Testis (tissue), 2 donors: ENCODE measurements at regions not wholly inside any gene's neighbourhood (a gene's known extent, or its start where the extent isn't known, plus 50 kb on each side); places are given as distances from the start of the nearest gene placed in this dataset.

Experiments
- DNase-seq: peaks from one replicate; pipeline ENCODE4 v3.0.0-alpha.2; 2019
- H3K27ac ChIP-seq, 2 donors: fragments of 200-600 bp; sonication (generic); one replicate each; pipeline ENCODE4 v1.5.1; 2019
- H3K27me3 ChIP-seq: fragments of 200-600 bp; sonication (generic); one replicate; pipeline ENCODE4 v1.5.1; 2019
- H3K36me3 ChIP-seq: fragments of 200-600 bp; sonication (generic); one replicate; pipeline ENCODE4 v1.5.1; 2017; ENCODE audit warnings: low read depth; ENCODE audit errors: missing control alignments
- H3K4me1 ChIP-seq: fragments of 200-600 bp; sonication (generic); one replicate; pipeline ENCODE4 v1.5.1; 2019
- H3K4me3 ChIP-seq, 2 donors: fragments of 200-600 bp; sonication (generic); one replicate each; pipeline ENCODE4 v1.5.1; 2017 to 2019
- H3K9me3 ChIP-seq: fragments of 200-600 bp; sonication (generic); one replicate; pipeline ENCODE4 v1.5.1; 2017
- CTCF ChIP-seq, 3 experiments: fragments of 450-650 bp in 2 of 3; fragments of 200-600 bp in 1 of 3; sonication (generic) in 1 of 3; IDR thresholded peaks; one replicate each; pipeline ENCODE4 v1.5.1; 2016 to 2019; ENCODE audit warnings: antibody characterized with exemption in 3 of 3, mild to moderate bottlenecking in 2 of 3, moderate library complexity in 1 of 3
- POLR2A ChIP-seq: fragments of 450-650 bp; IDR thresholded peaks from one replicate; pipeline ENCODE4 v1.6.1; 2017; ENCODE audit warnings: antibody characterized with exemption, mild to moderate bottlenecking, moderate library complexity
- WGBS, 2 donors: methylation state at CpG; one replicate each; pipeline ENCODE4 v1.1.5; 2018; 5-methylcytosine and 5-hydroxymethylcytosine counted together
- intact Hi-C: fragments of 100-400 bp; cut with DNase I; formaldehyde crosslinking; loops from one replicate; pipeline ENCODE4 v1.15.1; 2023; ENCODE audit warnings: low total_unique reads

- no peak overlapping the region for H3K4me3 ChIP-seq
- WGBS, 2 donors, result 81 to 92% methylated on average over 6 of the region's 6 CpGs
- no peaks in the 10 kb centered on the region for H3K36me3 ChIP-seq
- no peak for DNase-seq
- H3K4me1 ChIP-seq, result no peaks in the 10 kb centered on the region
- H3K27me3 ChIP-seq, result no peaks in the 10 kb centered on the region
- TF ChIP-seq POLR2A (no peak), CTCF (IDR thresholded peaks at IDR 0.05) (no peak)
- H3K9me3 ChIP-seq, result no peaks in the 10 kb centered on the region
- no peak overlapping the region for H3K27ac ChIP-seq
- intact Hi-C loops, result no loop called here
Observed at GRCh38 chr5:175088963-175089362, 355.0 kb downstream of the DRD1 start.

GRCh38 chr5:175082866-175083590 is 358.6 kb downstream of the MSX2 start:
- Histone ChIP-seq H3K27ac (no peak overlapping the region), H3K4me3 (no peak overlapping the region), H3K9me3 (no peaks in the 10 kb centered on the region), H3K27me3 (no peaks in the 10 kb centered on the region), H3K4me1 (no peaks in the 10 kb centered on the region), H3K36me3 (no peaks in the 10 kb centered on the region)
- 85 to 87% methylated on average over 4 of the region's 4 CpGs for WGBS, 2 donors
- intact Hi-C loops, result no loop called here
- no peak for DNase-seq
- no peak for TF ChIP-seq CTCF (IDR thresholded peaks at IDR 0.05)
- TF ChIP-seq POLR2A, result no peak

- 76 to 91% methylated on average over 1 of the region's 1 CpG for WGBS, 2 donors
Observed at GRCh38 chr5:175082346-175082745, 358.0 kb downstream of the MSX2 start.

GRCh38 chr5:175079707-175080106 is 355.3 kb downstream of the MSX2 start:
- TF ChIP-seq CTCF (IDR thresholded peaks at IDR 0.05) (no peak), POLR2A (no peak)
- Histone ChIP-seq H3K4me1 (no peaks in the 10 kb centered on the region), H3K27ac (no peak overlapping the region), H3K9me3 (no peaks in the 10 kb centered on the region), H3K4me3 (no peak overlapping the region), H3K27me3 (no peaks in the 10 kb centered on the region), H3K36me3 (no peaks in the 10 kb centered on the region)
- intact Hi-C loops, result no loop called here
- DNase-seq, result no peak
- WGBS, 2 donors, result 69 to 75% methylated on average over 2 of the region's 2 CpGs

More at GRCh38 chr5:175082346-175082745, 358.0 kb downstream of the MSX2 start:
- Histone ChIP-seq H3K4me1 (no peaks in the 10 kb centered on the region), H3K9me3 (no peaks in the 10 kb centered on the region), H3K27me3 (no peaks in the 10 kb centered on the region), H3K27ac (no peak overlapping the region), H3K36me3 (no peaks in the 10 kb centered on the region), H3K4me3 (no peak overlapping the region)
- no peak for TF ChIP-seq POLR2A
- no peak for DNase-seq
- intact Hi-C loops, result no loop called here

GRCh38 chr5:175070283-175070682 is 345.9 kb downstream of the MSX2 start:
- TF ChIP-seq POLR2A, result no peak
- TF ChIP-seq CTCF (IDR thresholded peaks at IDR 0.05), result no peak
- DNase-seq, result no peak
- Histone ChIP-seq H3K27me3 (no peaks in the 10 kb centered on the region), H3K27ac (no peak overlapping the region), H3K4me3 (no peak overlapping the region), H3K36me3 (no peaks in the 10 kb centered on the region), H3K9me3 (no peaks in the 10 kb centered on the region), H3K4me1 (no peaks in the 10 kb centered on the region)
- intact Hi-C loops, result no loop called here
